Stimulated activated CD4-positive, alpha-beta T cell treated with anti-CD3 and anti-CD28 coated beads, Interleukin-1b, Interleukin-23, amount 100 ng/mL, for 24 hours (primary cell): ENCODE measurements at regions not wholly inside any gene's neighbourhood (a gene's known extent, or its start where the extent isn't known, plus 50 kb on each side); places are given as distances from the start of the nearest gene placed in this dataset.

Experiments
- DNase-seq, 4 experiments: peaks; one replicate each; pipeline ENCODE4 v3.0.0-alpha.2; 2020; ENCODE audit warnings: low read depth in 4 of 4, low spot score in 1 of 4

DNA sequence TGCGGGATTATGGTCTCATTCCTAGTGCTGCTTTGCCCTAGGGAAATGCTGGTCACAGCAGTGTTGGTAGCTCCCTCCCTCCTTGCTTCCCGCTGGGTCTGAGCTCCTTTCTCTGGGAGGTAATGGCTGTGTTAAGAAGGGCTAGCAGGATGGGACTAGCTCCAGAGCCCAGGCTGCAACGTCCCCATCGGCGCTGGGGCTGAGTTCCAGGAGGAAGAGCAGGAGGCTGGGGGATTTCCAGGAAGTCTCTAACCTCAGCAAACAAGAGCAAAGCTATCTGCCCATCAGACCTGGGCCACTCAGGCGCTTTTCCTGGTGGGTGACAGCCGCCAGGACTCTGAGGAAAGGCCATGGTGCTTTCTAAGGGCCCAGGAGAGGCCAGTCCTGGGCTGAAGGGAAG, 174.2 kb downstream of the DLL1 start:
- no peak for DNase-seq

- DNase-seq, result no peak
These were observed 175.7 kb downstream of the DLL1 start for GRCh38 chr6:170114956-170115855.

- DNase-seq, result no peak
These were observed 176.5 kb downstream of the DLL1 start for GRCh38 chr6:170114187-170114945.

- no peak for DNase-seq
These were observed 177.7 kb downstream of the DLL1 start for GRCh38 chr6:170113141-170113540.

DNA sequence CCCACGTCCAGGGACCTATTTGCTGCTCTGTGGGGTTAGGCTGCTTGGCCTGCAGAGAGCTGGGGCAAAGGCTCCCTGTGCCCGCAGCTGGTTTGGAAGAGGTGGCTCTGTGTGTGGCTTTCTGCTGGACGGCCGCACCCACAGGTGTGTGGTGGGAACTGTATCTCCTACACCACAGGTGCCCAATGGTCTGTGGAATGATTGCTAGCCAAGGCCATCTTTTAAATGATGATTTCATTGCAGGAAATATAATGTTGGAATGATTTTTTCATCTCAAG, 178.4 kb downstream of the DLL1 start:
- DNase-seq, result no peak

DNA sequence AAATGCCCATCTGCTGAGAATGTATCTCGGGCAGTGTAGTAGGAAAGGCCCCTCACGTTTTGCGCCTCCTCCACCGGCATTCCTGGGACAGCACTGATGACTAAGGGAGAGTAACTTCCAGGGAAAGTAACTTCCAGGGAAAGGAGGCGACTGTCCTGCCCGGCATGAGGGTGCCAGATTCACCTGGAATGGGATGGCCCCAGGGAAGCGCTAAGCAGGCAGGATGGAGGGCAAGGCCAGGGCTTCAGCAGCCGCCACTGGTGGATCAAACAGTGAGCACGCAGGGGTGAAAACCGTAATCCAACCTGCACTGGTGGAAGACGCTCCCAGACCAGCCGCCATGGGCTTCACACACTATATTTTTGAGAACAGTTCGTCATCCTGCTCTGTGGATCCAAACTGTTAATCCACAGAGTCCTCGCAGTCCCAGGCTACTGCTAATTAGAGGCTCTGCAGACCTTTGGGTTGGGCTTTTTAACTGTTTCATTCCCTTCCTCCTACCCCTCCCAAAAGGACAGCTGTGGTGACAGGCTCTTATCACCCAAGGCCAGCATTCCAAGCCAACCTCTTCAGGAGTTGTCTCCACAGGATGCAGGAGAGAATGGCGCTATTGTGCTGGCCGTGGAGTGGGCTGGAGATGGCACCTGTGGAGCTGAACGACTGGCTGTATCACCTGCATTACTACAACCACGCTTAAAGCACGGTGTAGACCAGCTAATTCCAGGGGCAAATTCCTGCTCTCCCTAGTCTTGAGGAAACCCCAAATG, 178.9 kb downstream of the DLL1 start:
- DNase-seq, result no peak

DNA sequence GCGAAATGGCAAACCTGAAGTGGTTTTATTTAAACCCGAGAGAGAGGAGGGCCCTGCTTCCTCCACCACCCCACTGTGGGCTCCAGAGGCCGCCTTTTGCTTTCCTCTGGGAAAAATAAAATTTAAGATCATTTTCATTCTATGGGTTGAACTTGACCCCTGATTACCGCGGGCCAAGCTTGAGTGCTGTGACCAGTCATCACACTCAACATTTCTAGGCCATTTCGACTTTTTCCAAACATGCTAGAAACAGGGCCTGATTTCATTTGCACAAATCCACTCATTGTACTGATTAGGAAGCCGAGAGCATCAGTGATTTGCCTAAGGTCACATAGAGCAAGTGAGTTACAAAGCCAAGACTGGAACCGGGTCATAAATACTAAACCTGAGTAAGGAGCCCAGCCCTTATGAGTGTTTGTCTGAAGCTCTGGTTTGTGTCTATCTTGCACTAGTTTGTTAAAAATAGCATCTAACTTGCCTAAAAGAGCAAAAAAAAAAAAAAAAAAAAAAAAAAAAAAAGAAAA, 179.7 kb downstream of the DLL1 start:
- no peak for DNase-seq

GRCh38 chr6:170110201-170111140, 180.4 kb downstream of the DLL1 start:
- DNase-seq, result no peak

DNA sequence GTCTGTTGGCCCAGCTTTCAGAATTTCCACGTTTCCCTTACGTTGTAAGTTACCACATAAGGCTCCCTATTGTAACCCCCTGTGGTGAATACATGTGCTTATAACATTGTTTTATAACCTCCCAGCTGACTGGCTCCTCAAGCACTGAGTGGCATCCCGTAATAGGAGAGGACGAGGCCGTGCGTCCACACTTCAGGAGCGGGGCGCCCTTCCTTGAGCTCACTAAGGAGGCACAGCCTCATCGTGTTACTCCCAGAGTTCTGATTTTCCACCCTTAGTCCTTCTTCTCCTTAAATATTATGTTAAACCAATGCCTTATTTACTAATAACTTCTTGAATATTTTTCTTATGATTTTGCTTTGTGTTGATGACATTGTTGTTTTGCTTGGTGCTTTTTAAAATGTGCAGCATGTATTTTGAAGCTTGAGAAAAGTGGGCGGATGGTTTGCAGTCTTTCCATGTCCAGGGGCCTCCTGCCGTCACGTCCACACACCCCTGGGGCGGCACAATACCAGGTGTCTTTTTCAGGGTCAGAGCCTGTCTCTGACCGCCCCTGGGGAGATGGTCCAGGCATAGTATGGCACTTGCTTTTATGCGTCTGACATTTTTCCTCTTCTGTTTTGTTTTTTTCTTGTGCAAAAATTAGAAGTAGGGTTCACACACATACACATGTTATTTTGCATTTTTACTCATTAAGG, 181.8 kb downstream of the DLL1 start:
- no peak for DNase-seq

DNA sequence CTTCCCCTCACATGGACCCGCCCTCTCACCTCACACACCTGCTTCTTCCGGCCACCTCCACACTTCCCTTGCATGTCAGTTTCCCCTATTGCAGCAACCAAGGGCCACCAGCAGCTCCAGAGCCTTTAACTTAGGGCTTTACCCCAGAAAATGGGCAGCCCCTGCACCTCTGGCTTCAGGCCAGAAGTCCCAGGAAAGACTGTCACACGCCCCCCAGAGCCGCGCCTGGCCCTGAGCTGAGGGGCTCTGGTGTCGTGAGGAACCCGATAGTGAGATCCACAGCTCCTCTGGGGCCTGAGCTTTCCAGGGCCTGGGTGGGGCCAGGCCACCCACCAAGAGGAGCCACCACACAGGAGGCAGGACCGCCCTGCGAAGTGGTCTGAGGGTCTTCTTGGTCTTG, 182.4 kb downstream of the DLL1 start:
- no peak for DNase-seq

GRCh38 chr6:170107606-170108222, 183.2 kb downstream of the DLL1 start:
- no peak for DNase-seq

DNA sequence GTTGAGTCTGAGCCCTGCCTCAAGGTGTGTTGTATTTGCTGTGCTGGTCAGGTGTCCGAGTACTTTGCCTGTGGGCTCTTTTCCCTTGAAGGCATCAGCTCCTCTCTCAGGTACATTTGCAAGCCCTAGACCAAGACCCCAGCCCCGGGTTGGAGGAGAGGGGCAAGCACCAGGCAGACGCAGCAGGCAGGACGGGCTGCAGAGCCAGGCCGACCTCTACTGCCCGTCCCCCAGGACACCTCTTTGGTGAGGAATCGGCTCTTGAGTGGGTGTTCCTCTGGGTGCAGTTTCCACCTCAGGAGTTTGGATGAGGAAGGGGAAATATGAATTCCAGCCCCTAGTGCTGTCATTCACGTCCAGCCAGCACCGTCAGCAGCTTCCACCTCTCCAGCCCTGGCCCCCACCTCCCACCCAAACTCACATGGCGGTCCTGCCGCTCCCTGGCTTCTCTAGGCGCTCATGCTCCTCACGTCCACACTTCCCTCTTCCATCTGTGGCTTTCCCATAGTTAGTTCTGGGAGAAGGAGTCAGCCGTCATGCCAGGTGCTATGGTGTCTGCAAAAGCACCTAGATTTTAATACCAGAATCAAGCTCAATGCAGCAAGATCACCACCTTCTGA, 183.9 kb downstream of the DLL1 start:
- DNase-seq, result no peak

GRCh38 chr6:170102582-170103481, 188.0 kb downstream of the DLL1 start:
- DNase-seq, result no peak

- no peak for DNase-seq
These were observed 188.8 kb downstream of the DLL1 start for GRCh38 chr6:170102038-170102437.

GRCh38 chr6:170101281-170102035, 189.4 kb downstream of the DLL1 start:
- DNase-seq, result no peak

GRCh38 chr6:170100046-170100445, 190.8 kb downstream of the DLL1 start:
- no peak for DNase-seq

DNA sequence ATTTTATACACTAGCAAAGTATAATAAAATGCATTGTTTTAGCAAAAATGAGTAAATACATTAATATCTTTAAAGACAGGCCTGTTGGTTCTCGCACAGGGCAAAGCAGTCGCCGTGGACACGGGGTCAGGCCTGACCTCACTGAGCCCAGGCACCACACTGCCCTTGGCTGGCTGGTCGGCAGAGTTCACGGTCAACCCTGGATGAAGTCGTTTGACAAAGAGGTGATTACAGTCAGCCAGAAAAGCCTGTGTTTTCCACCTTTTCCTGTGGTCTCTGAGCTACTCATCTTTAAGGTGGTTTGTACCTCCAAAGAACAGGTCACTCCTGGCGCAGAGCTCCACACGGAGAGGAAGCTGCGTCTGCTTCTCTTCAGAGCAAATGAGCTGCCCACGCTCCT, 191.5 kb downstream of the DLL1 start:
- no peak for DNase-seq
